Stomach (tissue), 8 donors: ENCODE measurements at regions not wholly inside any gene's neighbourhood (a gene's known extent, or its start where the extent isn't known, plus 50 kb on each side); places are given as distances from the start of the nearest gene placed in this dataset.

Experiments used
- DNase-seq, 2 donors: peaks; one replicate each; pipeline versions ENCODE4 v3.0.0 to v3.0.0-alpha.2; 2013 to 2019
- H3K27ac ChIP-seq, 5 donors: fragments of 200-600 bp in 4 of 5; sonication (generic) in 4 of 5; one replicate each; pipeline ENCODE4 v1.5.1; 2013 to 2019; ENCODE audit warnings: mild to moderate bottlenecking in 1 of 5, moderate library complexity in 1 of 5
- H3K27me3 ChIP-seq, 3 donors: fragments of 200-600 bp; sonication (generic); one replicate each; pipeline ENCODE4 v1.5.1; 2017 to 2019; ENCODE audit warnings: mixed run types in 1 of 3
- H3K36me3 ChIP-seq, 4 donors: fragments of 200-600 bp; sonication (generic); 1 replicate in 3 of 4; 2 replicates in 1 of 4; pipeline ENCODE4 v1.5.1; 2016 to 2019
- H3K4me1 ChIP-seq, 4 donors: fragments of 200-600 bp; sonication (generic); one replicate each; pipeline ENCODE4 v1.5.1; 2016 to 2019
- H3K4me3 ChIP-seq, 4 donors: fragments of 200-600 bp; sonication (generic) in 3 of 4; one replicate each; pipeline ENCODE4 v1.5.1; 2016 to 2019; ENCODE audit warnings: mild to moderate bottlenecking in 1 of 4
- H3K9me3 ChIP-seq, 4 donors: fragments of 200-600 bp; sonication (generic); one replicate each; pipeline ENCODE4 v1.5.1; 2016 to 2019
- EP300 ChIP-seq: sonication (generic); formaldehyde crosslinking; IDR thresholded peaks from one replicate; pipeline ENCODE4 v1.6.1; 2017; ENCODE audit warnings: antibody characterized with exemption
- POLR2A ChIP-seq, 4 donors: fragments of 450-650 bp; IDR thresholded peaks; one replicate each; pipeline ENCODE4 v1.6.1; 2016; ENCODE audit warnings: antibody characterized with exemption in 4 of 4, control low read depth in 2 of 4, mild to moderate bottlenecking in 1 of 4, moderate library complexity in 1 of 4
- POLR2AphosphoS5 ChIP-seq, 3 donors: sonication (generic); formaldehyde crosslinking; IDR thresholded peaks; one replicate each; pipeline ENCODE4 v1.6.1; 2016; ENCODE audit warnings: antibody characterized with exemption in 3 of 3
- WGBS, 5 donors: extraction: QIAGEN DNeasy Blood & Tissue Kit in 3 of 5; methylation state at CpG; one replicate each; pipeline versions ENCODE4 v1.1.5 to v1.1.7; 2013 to 2018; 5-methylcytosine and 5-hydroxymethylcytosine counted together
- intact Hi-C: fragments of 100-400 bp; cut with DNase I; formaldehyde crosslinking; loops from one replicate; pipeline ENCODE4 v1.15.1; 2023; ENCODE audit warnings: low total_unique reads
- TF ChIP-seq, protein P1 (sequence below), 7 experiments: fragments of 450-650 bp in 4 of 7; fragments of 200-600 bp in 3 of 7; sonication (generic) in 3 of 7; IDR thresholded peaks; one replicate each; pipeline ENCODE4 v1.5.1; 2016 to 2019; ENCODE audit warnings: antibody characterized with exemption in 7 of 7, control low read depth in 2 of 7, mild to moderate bottlenecking in 1 of 7
- donor health status: healthy with polysubstance abuse.
- donor health status: Bipolar disorder and iron deficiency.
- donor health status: healthy.

- 20 to 57% (median 50%) methylated on average over 1 of the region's 1 CpG for WGBS, 5 donors
- no peaks in the 10 kb centered on the region for H3K9me3 ChIP-seq
- no peaks in the 10 kb centered on the region for H3K36me3 ChIP-seq
These were observed 499.0 kb upstream of the SEMA6D start for GRCh38 chr15:47218295-47218694.

GRCh38 chr15:47244361-47244760, 472.9 kb upstream of the SEMA6D start:
- no peaks in the 10 kb centered on the region for H3K27me3 ChIP-seq
- no peaks in the 10 kb centered on the region for H3K9me3 ChIP-seq
- whole genome bisulfite sequencing, 5 donors: 69 to 89% (median 87%) methylated on average over 1 of the region's 1 CpG
- no peaks in the 10 kb centered on the region for H3K4me1 ChIP-seq
- TF ChIP-seq, protein P1, sequence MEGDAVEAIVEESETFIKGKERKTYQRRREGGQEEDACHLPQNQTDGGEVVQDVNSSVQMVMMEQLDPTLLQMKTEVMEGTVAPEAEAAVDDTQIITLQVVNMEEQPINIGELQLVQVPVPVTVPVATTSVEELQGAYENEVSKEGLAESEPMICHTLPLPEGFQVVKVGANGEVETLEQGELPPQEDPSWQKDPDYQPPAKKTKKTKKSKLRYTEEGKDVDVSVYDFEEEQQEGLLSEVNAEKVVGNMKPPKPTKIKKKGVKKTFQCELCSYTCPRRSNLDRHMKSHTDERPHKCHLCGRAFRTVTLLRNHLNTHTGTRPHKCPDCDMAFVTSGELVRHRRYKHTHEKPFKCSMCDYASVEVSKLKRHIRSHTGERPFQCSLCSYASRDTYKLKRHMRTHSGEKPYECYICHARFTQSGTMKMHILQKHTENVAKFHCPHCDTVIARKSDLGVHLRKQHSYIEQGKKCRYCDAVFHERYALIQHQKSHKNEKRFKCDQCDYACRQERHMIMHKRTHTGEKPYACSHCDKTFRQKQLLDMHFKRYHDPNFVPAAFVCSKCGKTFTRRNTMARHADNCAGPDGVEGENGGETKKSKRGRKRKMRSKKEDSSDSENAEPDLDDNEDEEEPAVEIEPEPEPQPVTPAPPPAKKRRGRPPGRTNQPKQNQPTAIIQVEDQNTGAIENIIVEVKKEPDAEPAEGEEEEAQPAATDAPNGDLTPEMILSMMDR (IDR thresholded peaks at IDR 0.05): no peak
- TF ChIP-seq EP300 (no peak), POLR2AphosphoS5 (IDR thresholded peaks at IDR 0.05) (no peak), POLR2A (IDR thresholded peaks at IDR 0.05) (no peak)
- H3K4me3 ChIP-seq: no peak overlapping the region
- H3K36me3 ChIP-seq: no peaks in the 10 kb centered on the region
- no peak for DNase-seq
- H3K27ac ChIP-seq: no peak overlapping the region
- intact Hi-C loops: no loop called here

More at GRCh38 chr15:47218295-47218694, 499.0 kb upstream of the SEMA6D start:
- intact Hi-C loops: no loop called here
- H3K4me3 ChIP-seq: no peak overlapping the region
- no peak for DNase-seq
- no peak for TF ChIP-seq POLR2A (IDR thresholded peaks at IDR 0.05)
- no peak for TF ChIP-seq EP300
- TF ChIP-seq POLR2AphosphoS5 (IDR thresholded peaks at IDR 0.05): no peak
- TF ChIP-seq, protein P1 (IDR thresholded peaks at IDR 0.05): no peak
- no peaks in the 10 kb centered on the region for H3K4me1 ChIP-seq
- no peak overlapping the region for H3K27ac ChIP-seq
- H3K27me3 ChIP-seq: no peaks in the 10 kb centered on the region

DNA sequence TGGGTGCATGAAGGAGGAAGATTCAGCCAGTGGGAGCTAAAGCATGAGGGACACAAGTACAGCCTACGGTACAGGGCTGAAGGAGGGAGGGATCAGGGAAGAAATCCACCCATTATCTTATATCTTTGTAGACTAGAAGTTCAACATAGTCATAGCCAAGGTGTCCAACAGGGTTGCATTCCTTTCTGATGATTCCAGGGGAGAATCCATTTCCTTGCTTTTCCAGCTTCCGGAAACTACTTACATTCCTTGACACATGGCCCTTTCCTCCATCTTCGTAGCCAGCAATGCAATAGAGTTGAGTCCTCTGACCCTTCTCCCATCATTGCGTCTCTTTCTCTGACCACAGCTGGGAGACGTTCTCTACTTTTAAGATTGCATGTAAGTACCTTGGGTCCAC, 471.0 kb upstream of the SEMA6D start:
- Histone ChIP-seq H3K9me3 (no peaks in the 10 kb centered on the region), H3K4me1 (no peaks in the 10 kb centered on the region), H3K27ac (no peak overlapping the region), H3K27me3 (no peaks in the 10 kb centered on the region), H3K4me3 (no peak overlapping the region), H3K36me3 (no peaks in the 10 kb centered on the region)
- WGBS, 5 donors: 75 to 92% (median 86%) methylated on average over 5 of the region's 5 CpGs
- intact Hi-C loops: no loop called here
- TF ChIP-seq, protein P1 (IDR thresholded peaks at IDR 0.05): no peak
- no peak for TF ChIP-seq EP300
- no peak for TF ChIP-seq POLR2A (IDR thresholded peaks at IDR 0.05)
- no peak for TF ChIP-seq POLR2AphosphoS5 (IDR thresholded peaks at IDR 0.05)
- no peak for DNase-seq

DNA sequence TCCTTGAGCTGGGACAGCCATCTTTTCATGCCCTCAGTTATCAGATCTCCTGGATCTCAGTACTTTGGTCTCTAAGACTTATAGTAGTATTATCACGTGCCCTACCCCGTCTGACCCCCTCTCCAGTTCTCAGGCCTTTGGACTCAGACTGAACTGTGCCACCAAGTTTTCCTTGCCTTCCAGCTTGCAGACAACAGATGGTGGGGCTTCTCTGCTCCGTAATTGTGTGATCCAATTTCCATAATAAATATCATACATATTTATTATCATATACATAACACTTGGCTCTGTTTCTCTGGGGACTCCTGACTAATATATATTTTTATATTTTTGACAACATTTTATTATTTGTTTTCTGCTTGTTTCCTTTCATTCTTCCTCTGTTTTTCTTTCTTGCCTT, 458.8 kb upstream of the SEMA6D start:
- Histone ChIP-seq H3K27ac (no peak overlapping the region), H3K27me3 (no peaks in the 10 kb centered on the region), H3K9me3 (peaks cover 0 to 15% (median 13%) of the 10 kb centered on the region in 4 donors), H3K4me1 (no peaks in the 10 kb centered on the region), H3K36me3 (no peaks in the 10 kb centered on the region), H3K4me3 (no peak overlapping the region)
- WGBS, 5 donors: 73 to 87% (median 82%) methylated on average over 3 of the region's 3 CpGs
- DNase-seq: no peak
- no peak for TF ChIP-seq EP300
- TF ChIP-seq, protein P1 (IDR thresholded peaks at IDR 0.05): no peak
- no peak for TF ChIP-seq POLR2A (IDR thresholded peaks at IDR 0.05)
- no peak for TF ChIP-seq POLR2AphosphoS5 (IDR thresholded peaks at IDR 0.05)
- intact Hi-C loops: no loop called here
